Left renal cortex interstitium (tissue), 4 donors: ENCODE measurements at regions not wholly inside any gene's neighbourhood (a gene's known extent, or its start where the extent isn't known, plus 50 kb on each side); places are given as distances from the start of the nearest gene placed in this dataset.
"Not testable (repeated sequence)": the region's sequence is repeated elsewhere in the genome, so short reads cannot be mapped to it uniquely, and the experiment has no call there.

ENCODE experiments used
- DNase-seq, 4 donors: peaks; one replicate each; pipeline ENCODE4 v3.0.0-alpha.2; 2013; ENCODE audit warnings: low read depth in 4 of 4, low spot score in 2 of 4, missing footprints in 1 of 4

DNA sequence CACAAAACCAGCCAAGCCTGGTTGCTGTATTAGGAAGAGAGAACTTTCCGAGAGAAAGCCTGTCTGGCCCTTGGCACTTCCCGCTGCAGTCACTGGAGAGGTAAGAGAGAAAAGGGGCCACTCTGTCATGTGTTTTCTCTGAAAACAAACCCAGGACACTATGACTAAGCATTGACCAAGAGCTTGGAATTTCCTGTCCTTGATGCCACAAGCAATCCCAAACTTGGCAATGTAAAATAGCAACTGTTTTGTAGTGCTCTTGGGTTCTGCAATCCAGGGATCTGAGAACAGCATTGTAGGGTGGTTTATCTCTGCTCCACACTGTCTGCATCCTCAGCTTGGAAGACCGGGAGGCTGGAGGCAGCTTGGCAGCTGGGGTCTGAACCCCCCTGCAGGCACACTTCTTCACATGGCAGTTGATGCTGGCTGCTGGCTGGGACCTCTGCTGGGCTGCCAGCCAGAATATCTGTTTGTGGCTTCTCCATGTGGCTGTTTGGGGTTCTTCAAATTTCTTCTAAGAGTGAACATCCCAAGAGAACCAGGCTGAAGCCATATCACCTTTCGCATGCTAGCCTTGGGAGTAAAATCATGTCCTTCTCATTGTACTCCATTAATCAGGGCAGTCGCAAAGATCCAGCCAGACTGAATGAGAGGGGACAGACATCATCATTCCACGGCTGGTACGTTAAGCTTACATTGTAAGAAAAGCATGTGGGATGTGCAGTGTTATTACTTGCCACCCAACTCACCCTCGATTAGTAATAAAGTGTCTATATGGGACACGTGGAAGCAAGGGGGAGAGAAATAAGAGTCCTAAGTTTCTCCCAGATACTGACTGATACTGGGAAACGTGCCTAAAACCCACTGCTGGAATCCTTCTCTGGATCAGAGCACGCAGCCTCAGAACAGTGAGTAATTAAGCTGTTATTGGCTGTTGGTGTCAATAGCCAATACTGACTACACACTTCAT lies 537.4 kb upstream of the B3GAT1 start:
- DNase-seq, result no peak

DNA sequence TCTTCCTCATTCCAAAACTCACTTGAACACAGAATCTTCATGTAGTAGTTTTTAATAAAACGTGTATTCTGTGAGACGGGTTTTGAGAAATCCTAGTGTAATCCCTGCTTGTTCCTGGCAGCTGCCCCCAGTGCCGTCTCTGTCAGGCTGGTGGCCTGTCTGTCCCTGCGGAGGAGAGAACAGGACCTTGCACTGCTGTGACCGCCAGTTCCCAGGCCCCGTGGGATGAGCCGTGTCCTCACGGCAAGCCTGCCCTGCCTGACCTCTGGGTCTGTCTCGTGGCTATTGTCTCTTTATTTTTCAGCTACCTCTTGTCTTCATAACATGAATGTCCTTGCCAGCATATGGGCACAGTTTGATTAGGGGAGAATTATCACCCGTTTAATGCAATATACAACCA lies 535.5 kb upstream of the B3GAT1 start:
- no peak for DNase-seq

DNA sequence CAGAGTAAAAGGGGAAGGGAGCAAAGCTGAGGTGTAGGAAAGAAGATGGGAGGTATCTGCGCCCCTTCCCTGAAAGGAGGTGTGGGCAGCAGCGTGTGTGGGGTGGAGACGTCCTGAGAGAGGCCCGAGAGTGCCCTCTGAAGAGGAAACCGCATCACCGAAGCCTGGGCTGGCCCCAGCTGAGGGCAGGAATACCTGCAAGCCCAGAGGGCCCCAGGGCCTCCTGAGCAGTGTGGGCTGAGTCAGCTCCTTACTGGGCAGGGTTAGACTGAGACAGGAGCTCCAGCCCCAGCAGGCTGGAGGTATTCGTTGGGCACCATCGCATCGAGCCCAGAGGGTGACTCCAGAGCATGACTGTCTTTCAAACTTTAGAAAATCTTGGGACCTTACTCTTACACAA lies 534.0 kb upstream of the B3GAT1 start:
- no peak for DNase-seq

DNA sequence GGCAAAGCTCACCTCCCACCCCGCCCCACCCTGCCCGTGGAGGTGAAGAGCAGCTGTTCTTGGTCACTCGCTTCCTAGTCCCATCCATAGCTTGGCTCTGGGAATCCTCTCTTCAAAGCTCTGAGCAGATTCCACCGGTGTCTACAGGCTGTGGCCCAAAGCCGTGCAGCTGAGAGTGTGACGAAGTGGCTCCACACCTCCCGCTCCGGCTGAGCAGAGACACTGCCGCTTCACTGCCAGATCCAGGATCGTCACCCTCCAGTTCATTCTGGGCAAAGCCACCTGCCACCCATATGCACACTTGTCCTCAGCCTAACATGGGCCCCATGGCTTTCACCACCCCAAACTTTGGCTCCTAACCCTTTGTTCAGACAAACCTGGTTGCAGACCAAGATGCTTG lies 532.9 kb upstream of the B3GAT1 start:
- DNase-seq, result no peak

DNA sequence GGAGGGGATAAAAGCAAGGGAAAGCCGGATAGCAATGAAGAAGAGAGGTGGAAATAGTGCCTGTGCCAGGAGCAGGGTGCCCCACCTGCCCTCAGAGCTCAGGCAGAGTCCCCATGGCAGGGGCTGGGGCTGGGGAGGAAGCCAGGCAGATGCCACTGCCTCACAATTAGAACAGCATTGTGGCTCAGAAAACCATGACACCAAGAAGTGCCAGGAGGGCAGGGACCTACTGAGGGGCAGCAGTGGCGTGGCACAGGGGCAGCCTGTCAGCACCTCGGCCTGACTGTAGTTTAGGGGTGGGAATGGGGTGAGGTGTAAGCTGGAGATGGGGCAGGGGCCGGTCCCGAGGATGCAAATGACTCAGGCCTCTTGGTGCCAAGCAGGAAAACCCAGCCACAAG lies 532.1 kb upstream of the B3GAT1 start:
- DNase-seq, result no peak

DNA sequence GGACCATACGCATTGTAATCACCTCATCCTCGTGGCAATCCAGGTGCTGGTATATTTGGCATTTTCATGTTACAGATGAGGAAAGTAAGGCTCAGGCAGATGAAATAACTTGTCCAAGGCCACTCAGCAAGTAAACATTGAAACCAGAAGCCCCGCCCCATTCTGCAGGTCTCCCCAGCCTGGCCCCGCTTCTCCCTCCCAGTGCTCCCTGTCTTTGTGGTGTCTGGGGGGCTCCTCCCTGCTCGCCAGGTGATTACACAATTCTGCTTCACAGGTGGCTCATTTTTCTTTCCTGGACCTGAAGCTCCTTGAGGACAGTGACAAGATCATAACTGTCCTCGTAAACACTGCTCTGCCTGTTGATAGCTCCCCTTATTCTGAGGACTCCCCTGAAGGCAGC lies 531.5 kb upstream of the B3GAT1 start:
- DNase-seq, result no peak

DNA sequence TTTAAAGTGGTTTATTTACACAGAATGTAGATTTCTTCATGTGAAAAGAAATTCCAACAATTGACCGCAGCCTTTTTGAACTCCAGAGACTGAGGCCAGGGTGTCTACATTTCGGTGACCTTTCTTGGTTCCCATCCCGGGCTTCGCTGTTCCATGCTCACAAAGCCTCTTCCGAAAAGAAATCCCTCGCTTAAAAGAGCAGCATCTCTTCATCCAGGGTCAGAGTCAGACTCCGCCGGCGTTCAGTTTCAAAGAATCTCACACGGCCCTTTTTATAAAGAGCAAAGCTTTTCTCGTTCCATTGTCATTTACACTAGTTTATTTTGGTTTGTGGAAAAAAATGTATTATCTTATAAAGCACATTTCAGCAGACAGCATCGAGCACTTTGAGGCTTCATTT lies 530.6 kb upstream of the B3GAT1 start:
- no peak for DNase-seq

DNA sequence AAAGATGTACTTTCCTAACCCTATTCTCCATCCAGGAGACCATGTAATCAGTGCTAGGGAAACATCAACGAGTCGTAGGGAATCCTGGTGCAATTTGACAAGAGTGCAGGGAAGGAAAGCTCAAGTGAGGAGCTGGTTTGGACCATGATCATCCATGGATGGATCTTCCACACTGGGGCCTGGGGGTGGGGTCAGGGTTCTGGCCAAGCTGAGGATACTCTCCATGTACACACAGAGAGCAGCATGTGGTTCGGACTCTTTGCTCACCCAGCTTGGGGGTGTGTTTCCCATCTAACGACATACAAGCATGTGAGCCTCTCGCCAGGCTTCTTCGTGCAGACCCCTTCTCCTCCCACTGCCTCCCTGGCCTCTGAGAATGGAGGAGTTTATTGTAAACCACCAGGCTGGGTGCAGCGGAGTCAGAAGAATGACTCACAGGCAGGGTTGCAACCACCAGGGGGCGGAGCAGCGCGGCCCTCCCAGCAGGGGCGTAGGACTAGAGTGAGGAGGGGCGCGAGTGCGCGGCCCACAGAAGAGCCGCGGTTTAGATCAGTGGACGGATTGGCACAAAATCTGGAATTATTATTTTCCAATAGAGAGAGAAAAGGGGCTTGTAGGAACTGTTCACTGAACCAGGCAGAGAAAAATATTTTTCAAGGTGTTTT lies 530.0 kb upstream of the B3GAT1 start:
- DNase-seq, result not testable (repeated sequence)

DNA sequence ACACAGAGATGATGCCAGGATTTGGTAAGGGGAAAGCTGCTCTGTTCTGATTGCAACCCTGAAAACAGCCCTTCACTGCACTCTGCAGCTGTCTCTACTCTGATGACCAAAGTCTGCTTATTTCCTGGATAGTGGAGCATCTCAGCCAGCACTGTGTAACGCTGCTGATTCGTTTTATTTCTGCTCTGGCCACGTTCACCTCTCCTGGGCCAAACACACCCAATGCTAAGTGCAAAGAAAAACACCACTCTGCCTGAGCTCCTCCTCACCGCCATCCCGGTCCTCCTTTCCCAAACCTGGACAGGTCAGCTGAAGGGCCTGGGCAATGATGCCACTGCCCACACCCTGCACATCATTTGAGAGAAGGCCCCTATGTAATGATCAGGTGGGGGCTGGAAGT lies 529.3 kb upstream of the B3GAT1 start:
- DNase-seq, result no peak

DNA sequence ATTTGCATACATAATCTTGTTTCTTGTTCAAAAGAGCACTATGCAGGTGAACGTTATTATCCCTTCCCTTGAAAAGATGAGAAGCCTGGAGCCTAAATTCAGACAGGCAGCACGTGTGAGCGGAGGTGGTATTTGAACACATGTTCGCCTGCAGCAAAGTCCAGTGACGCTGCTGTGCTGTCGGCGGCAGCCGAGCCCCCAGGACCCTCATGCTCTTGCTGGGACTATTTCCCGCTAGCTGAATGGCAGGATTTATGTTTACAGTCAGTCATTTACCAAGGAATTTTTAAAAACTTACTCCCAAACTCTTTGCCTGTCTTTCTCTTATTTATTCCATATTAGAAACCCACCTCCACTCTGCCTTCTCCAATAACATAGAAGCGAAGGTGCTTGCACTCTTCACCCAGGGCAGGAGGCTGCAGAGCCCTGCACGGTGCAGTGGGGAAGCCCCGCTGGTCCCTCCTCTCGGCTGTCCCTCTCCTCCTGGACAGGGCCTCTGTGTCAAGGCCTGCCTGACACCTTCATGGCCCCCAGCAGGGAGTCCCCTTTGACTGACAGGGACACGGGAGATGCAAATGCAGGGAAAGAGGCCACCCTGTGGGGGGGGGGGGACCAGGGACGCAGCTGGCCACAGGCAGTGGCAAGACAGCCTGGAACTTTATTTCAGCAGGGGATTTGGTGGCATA lies 528.5 kb upstream of the B3GAT1 start:
- DNase-seq, result no peak

DNA sequence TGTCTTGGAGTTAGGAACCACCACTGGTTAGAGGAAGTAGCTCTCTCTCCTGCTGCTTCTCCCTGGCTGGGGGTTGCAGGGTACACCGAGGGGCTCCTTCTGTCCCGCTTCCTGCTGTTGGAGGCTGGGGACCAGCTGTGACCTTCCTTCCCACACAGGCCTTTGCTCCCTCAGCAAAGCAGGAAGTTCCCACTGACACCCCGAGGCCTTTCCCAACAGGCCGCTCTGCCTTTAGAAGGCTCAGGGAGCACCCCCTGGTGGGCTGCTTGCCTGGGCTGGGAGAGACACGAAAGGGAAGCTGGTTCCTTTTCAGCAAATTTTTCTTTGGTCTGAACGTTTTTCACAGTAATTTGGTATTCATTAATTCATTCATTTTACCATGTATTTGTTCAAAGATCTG lies 527.9 kb upstream of the B3GAT1 start:
- DNase-seq, result no peak

DNA sequence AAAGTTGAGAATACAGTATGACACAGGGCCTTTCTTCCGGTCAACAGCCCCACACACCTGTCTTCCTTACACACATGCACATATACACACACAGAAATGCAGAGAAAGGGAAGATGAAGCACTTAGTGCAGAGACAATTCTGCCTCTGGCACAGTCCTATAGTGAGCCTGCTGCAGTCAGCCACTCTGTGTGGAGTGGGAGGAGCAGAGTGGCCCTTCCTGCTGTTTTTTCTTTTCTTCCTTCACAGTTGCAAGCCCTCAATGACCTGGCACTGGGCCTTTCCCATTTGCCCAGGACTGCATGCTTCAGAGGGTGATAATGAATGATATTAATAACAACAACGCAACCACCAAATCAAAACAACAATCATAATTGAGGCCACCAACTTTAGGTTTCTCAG lies 527.0 kb upstream of the B3GAT1 start:
- no peak for DNase-seq

DNA sequence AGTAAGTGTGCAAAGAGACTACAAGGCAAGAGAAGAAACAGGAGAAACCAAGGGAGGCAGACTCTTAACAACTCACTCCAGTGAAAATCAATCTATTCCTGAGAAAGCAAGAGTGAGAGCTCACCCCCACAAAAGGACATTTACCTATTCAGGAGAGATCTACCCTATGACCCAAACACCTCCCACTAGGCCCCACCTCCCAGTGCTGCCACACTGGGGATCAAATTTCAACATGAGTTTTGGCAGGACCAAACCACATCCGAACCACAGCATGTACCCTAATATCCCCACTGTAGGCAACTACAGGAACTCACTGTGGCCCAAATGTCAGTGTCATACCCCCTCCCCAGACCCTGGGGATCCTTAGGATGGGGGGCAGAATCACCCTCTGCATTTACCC lies 526.2 kb upstream of the B3GAT1 start:
- no peak for DNase-seq

DNA sequence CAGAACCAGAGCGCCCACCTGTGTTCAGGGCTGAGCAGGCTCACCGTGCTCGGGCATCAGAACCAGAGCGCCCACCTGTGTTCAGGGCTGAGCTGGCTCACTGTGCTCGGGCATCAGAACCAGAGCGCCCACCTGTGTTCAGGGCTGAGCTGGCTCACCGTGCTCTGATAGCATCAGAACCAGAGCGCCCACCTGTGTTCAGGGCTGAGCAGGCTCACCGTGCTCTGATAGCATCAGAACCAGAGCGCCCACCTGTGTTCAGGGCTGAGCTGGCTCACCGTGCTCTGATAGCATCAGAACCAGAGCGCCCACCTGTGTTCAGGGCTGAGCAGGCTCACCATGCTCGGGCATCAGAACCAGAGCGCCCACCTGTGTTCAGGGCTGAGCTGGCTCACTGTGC lies 525.2 kb upstream of the B3GAT1 start:
- DNase-seq, result not testable (repeated sequence)

DNA sequence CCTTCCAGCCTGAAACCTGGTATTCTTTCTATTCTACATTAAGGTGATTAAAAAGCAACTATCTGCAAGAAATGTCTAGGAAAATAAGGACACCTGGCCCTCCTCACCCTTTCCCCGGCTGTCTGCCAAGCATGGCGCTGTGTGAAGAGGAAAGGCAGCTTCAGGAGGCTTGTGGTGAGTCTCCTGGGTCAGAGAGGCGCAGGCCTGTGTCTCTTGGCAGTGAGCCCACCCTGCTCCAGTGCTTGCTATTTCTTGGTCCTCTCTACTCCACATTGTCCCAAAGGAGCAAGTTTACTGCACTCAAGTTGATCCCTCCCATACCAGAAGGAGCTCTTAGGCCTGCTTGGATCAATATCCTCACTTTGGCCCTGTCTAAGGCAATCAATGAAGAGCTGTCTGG lies 520.7 kb upstream of the B3GAT1 start:
- no peak for DNase-seq

DNA sequence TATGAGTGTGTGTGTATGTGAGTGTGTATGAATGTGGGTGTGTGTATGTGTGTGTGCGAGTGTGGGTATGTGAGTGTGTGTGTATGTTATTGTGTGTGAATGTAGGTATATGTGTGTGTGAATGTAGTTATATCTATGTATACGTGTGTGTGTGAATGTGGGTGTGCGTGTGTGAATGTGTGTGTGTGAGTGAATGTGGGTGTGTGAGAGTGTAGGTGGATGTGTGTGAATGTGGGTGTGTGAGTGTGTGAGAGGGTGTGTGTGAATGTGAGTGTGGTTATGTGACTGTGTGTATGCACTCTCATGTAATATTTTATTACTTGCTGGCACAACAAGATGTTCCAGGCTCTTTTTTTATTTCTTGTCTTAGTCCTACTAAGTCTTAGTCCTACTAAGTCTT lies 513.4 kb upstream of the B3GAT1 start:
- no peak for DNase-seq

DNA sequence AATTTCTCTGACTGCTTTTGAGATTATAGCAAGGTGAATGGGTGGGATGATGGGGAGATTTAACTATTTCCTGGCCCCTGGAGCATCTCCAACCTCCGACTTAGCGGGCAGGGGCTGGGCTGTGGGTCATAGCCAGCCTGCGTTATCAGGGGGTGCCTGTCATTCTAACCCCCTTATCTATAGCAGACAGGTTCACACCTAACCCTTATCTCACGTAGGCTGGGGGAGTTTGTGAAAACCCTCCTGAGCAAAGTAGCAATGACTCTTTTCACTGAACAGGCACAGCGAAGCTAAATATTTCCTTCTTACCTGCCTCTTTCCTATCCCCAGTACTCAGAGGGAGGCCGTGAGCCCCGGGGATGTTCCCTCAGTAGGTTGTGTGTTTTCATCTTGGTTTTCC lies 511.4 kb upstream of the B3GAT1 start:
- no peak for DNase-seq

DNA sequence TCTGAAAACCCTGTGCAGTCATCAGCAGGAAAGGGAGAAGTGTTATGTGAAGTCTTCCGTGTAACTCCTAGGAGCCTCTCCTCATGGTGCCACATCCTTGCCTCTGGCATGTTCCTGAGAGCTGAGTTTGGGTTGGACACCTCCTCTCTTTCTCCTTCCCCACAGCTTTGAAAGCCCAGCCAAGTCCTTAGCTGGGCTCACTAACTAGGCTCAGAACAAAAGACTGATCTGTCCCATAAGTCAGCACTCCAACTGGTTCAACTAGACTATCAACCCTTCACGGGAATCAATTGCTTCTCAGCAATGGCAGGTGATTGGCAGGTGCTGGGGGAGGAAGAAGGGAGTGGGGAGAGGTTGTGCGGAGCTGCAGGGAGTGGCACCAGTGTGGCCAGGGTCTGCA lies 509.9 kb upstream of the B3GAT1 start:
- no peak for DNase-seq

DNA sequence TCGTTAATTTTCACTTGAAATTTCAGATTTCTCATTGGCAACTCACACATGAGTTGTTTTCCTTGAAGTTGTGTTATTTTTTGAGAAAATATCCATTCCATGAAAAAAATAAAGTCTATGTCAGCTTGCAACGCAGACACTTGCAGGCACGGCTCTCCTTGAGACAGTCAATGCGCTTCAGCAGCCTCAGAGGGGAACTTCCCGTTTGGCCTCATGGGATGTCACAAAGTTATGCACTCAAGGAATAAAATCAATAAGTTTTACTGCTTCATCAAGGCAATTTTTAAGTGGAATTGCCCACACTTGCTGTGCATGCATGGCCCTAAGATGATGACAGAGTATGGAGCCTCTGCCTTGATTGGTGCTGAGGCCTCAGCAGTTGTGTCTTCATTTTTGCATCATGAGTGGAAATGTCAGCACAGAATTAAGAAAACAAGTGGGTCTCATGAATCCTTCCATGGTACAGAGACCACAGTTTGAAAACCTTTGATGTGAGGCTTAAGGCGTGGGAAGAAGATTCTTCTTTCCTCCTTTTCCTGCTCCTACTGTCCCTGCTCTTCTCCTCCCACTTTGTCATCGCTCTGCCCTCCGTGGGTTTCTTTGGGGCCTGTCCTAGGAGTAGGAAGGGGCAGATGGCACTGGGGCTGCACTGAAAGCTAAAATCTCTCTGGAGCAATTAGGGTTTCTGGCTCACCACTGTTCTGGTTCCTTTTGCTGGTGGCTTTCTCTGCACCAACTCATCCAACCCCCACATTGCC lies 509.0 kb upstream of the B3GAT1 start:
- no peak for DNase-seq

DNA sequence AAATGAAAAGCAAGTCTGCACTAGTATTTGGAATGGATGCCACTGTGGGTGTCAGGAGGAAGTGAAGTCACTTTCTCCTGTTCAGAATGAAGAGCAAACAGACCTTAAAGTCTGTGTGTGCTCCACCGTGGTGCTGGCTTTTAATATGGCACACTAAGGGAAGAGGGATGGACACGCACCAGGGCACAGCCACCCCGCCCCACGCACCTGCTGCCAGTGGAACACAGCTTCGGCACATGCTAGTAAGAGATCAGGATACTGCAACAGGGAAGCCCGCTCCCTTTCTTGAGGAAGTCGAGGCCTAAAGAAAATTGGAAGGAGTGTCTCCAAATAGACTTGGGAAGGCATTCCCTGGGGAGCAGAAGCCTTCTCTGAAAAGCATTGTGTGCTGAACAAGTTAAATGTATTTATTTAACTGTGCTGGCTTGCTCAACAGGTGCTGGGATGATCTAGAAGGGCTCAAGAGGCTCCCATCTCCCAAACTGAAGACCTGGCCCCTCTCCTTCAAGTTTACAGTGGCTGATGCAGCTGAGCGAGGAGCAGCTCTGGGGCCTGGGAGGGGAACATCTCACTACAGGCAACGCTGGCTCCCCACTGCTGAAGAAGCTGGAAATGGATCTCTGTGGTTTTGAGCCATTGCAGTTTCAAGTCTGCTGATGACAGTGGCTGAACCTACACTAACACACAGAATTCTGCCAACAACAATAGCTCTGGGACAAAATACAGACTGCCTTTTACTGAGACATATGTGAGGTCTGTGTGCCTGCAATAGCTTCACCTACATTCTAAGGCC lies 504.6 kb upstream of the B3GAT1 start:
- DNase-seq, result no peak
